IMR-90 (cell line): ENCODE measurements at regions not wholly inside any gene's neighbourhood (a gene's known extent, or its start where the extent isn't known, plus 50 kb on each side); places are given as distances from the start of the nearest gene placed in this dataset.
"Not testable (repeated sequence)": the region's sequence is repeated elsewhere in the genome, so short reads cannot be mapped to it uniquely, and the experiment has no call there.

ENCODE experiments used
- CEBPB ChIP-seq: IDR thresholded peaks from 2 replicates; pipeline ENCODE4 v1.6.1; 2012; ENCODE audit warnings: low read depth, low read length, improper control_type of control experiment
- FOS ChIP-seq: fragments of 150-350 bp; IDR thresholded peaks from 2 replicates; pipeline ENCODE4 v1.6.1; 2016; ENCODE audit warnings: low read depth, low read length
- MAZ ChIP-seq: IDR thresholded peaks from 2 replicates; pipeline ENCODE4 v1.6.1; 2012; ENCODE audit warnings: low read depth, mild to moderate bottlenecking, low read length, improper control_type of control experiment, moderate library complexity, borderline replicate concordance
- MXI1 ChIP-seq: IDR thresholded peaks from 2 replicates; pipeline ENCODE4 v1.6.1; 2012; ENCODE audit warnings: low read depth, mild to moderate bottlenecking, low read length, moderate library complexity, borderline replicate concordance
- NFE2L2 ChIP-seq: fragments of 150-350 bp; IDR thresholded peaks from 2 replicates; pipeline ENCODE4 v1.6.1; 2016; ENCODE audit warnings: low read depth, mild to moderate bottlenecking, low read length
- POLR2A ChIP-seq: IDR thresholded peaks from 2 replicates; pipeline ENCODE4 v1.6.1; 2012; ENCODE audit warnings: mild to moderate bottlenecking, low read depth, low read length
- RAD21 ChIP-seq: IDR thresholded peaks from 2 replicates; pipeline ENCODE4 v1.6.1; 2012; ENCODE audit warnings: low read length, improper control_type of control experiment
- RCOR1 ChIP-seq: IDR thresholded peaks from 2 replicates; pipeline ENCODE4 v1.6.1; 2012; ENCODE audit warnings: mild to moderate bottlenecking, low read length, improper control_type of control experiment; ENCODE audit not compliant: insufficient replicate concordance
- RFX5 ChIP-seq: IDR thresholded peaks from 2 replicates; pipeline ENCODE4 v1.8.0; 2012; ENCODE audit warnings: low read depth, mild to moderate bottlenecking, low read length, moderate library complexity
- SMC3 ChIP-seq: fragments of 150-350 bp; IDR thresholded peaks from 2 replicates; pipeline ENCODE4 v1.6.1; 2016; ENCODE audit warnings: low read depth, mild to moderate bottlenecking, antibody characterized with exemption, low read length, moderate library complexity
- TF ChIP-seq, protein P1 (sequence below): conservative IDR thresholded peaks from 2 replicates; pipeline ENCODE4 v1.5.1; 2012; ENCODE audit warnings: mild to moderate bottlenecking, low read depth, low read length, improper control_type of control experiment
- TF ChIP-seq, protein P2 (sequence below): fragments of 150-350 bp; IDR thresholded peaks from 2 replicates; pipeline ENCODE4 v1.6.1; 2017; ENCODE audit warnings: mild to moderate bottlenecking, antibody characterized with exemption, low read length, low read depth

DNA sequence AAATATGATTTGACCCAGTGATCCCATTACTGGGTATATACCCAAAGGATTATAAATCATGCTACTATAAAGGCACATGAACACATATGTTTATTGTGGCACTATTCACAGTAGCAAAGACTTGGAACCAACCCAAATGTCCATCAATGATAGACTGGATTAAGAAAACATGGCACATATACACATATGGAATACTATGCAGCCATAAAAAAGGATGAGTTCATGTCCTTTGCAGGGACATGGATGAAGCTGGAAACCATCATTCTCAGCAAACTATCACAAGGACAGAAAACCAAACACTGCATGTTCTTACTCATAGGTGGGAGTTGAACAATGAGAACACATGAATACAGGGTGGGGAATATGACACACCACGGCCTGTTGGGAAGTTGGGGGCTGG, 330.5 kb upstream of the HNRNPA3 start:
- TF ChIP-seq, protein P1, sequence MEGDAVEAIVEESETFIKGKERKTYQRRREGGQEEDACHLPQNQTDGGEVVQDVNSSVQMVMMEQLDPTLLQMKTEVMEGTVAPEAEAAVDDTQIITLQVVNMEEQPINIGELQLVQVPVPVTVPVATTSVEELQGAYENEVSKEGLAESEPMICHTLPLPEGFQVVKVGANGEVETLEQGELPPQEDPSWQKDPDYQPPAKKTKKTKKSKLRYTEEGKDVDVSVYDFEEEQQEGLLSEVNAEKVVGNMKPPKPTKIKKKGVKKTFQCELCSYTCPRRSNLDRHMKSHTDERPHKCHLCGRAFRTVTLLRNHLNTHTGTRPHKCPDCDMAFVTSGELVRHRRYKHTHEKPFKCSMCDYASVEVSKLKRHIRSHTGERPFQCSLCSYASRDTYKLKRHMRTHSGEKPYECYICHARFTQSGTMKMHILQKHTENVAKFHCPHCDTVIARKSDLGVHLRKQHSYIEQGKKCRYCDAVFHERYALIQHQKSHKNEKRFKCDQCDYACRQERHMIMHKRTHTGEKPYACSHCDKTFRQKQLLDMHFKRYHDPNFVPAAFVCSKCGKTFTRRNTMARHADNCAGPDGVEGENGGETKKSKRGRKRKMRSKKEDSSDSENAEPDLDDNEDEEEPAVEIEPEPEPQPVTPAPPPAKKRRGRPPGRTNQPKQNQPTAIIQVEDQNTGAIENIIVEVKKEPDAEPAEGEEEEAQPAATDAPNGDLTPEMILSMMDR = not testable (repeated sequence)
- TF ChIP-seq POLR2A, MXI1, RFX5, RAD21, FOS, NFE2L2, SMC3, MAZ, CEBPB, RCOR1: not testable (repeated sequence)
- TF ChIP-seq, protein P2, sequence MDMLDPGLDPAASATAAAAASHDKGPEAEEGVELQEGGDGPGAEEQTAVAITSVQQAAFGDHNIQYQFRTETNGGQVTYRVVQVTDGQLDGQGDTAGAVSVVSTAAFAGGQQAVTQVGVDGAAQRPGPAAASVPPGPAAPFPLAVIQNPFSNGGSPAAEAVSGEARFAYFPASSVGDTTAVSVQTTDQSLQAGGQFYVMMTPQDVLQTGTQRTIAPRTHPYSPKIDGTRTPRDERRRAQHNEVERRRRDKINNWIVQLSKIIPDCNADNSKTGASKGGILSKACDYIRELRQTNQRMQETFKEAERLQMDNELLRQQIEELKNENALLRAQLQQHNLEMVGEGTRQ = not testable (repeated sequence)
